Astrocyte (in vitro differentiated cells and primary cell): ENCODE measurements at regions not wholly inside any gene's neighbourhood (a gene's known extent, or its start where the extent isn't known, plus 50 kb on each side); places are given as distances from the start of the nearest gene placed in this dataset.

Source experiments
- DNase-seq: peaks from one replicate; pipeline ENCODE4 v3.0.0-alpha.2; 2010; ENCODE audit warnings: low read depth
- FAIRE-seq: peaks from 2 replicates; lab custom pipeline; 2011; peaks lifted over from hg19 to GRCh38; lab: Jason Lieb, UNC
- H2AFZ ChIP-seq: 2 replicates; pipeline ENCODE4 v1.6.0; 2012; ENCODE audit warnings: low read depth, low read length, inconsistent platforms
- H3K27ac ChIP-seq: 2 replicates; pipeline ENCODE4 v1.5.1; 2011; ENCODE audit warnings: low read depth, low read length, inconsistent platforms
- H3K27me3 ChIP-seq: 2 replicates; pipeline ENCODE4 v1.6.0; 2011; ENCODE audit warnings: low read length, inconsistent platforms; ENCODE audit not compliant: insufficient read depth
- H3K36me3 ChIP-seq: 2 replicates; pipeline ENCODE4 v1.5.1; 2011; ENCODE audit warnings: low read length, inconsistent platforms; ENCODE audit not compliant: insufficient read depth
- H3K4me1 ChIP-seq: 2 replicates; pipeline ENCODE4 v1.5.1; 2011; ENCODE audit warnings: low read length, inconsistent platforms; ENCODE audit not compliant: insufficient read depth
- H3K4me2 ChIP-seq: 2 replicates; pipeline ENCODE4 v1.6.0; 2012; ENCODE audit warnings: low read length, inconsistent platforms
- H3K4me3 ChIP-seq: 2 replicates; pipeline ENCODE4 v1.5.1; 2011; ENCODE audit warnings: low read depth, mild to moderate bottlenecking, low read length, inconsistent platforms; ENCODE audit not compliant: insufficient read depth
- H3K79me2 ChIP-seq: 2 replicates; pipeline ENCODE4 v1.6.0; 2012; ENCODE audit warnings: mild to moderate bottlenecking, low read length, inconsistent platforms; ENCODE audit not compliant: insufficient read depth
- H3K9ac ChIP-seq: 2 replicates; pipeline ENCODE4 v1.6.0; 2012; ENCODE audit warnings: mild to moderate bottlenecking, low read length, inconsistent platforms
- H3K9me3 ChIP-seq: 2 replicates; pipeline ENCODE4 v1.5.1; 2012; ENCODE audit warnings: low read depth, mild to moderate bottlenecking, low read length, inconsistent platforms; ENCODE audit not compliant: insufficient read depth
- H4K20me1 ChIP-seq: 2 replicates; pipeline ENCODE4 v1.6.0; 2012; ENCODE audit warnings: low read length, inconsistent platforms; ENCODE audit not compliant: insufficient read depth
- H3K27ac Mint-ChIP-seq: one replicate; pipeline ENCODE4 v1.8.0; 2021; ENCODE audit warnings: mild to moderate bottlenecking, mixed read lengths; ENCODE audit not compliant: unreplicated experiment
- H3K27me3 Mint-ChIP-seq: one replicate; pipeline ENCODE4 v1.8.0; 2021; ENCODE audit warnings: low read depth, mixed read lengths; ENCODE audit not compliant: unreplicated experiment
- H3K36me3 Mint-ChIP-seq: one replicate; pipeline ENCODE4 v1.8.0; 2021; ENCODE audit warnings: low read depth, mixed read lengths; ENCODE audit not compliant: unreplicated experiment
- H3K4me1 Mint-ChIP-seq: one replicate; pipeline ENCODE4 v1.8.0; 2021; ENCODE audit warnings: low read depth, mixed read lengths; ENCODE audit not compliant: unreplicated experiment
- H3K4me3 Mint-ChIP-seq: one replicate; pipeline ENCODE4 v1.8.0; 2021; ENCODE audit warnings: mild to moderate bottlenecking, moderate library complexity, mixed read lengths; ENCODE audit not compliant: unreplicated experiment
- H3K9me3 Mint-ChIP-seq: one replicate; pipeline ENCODE4 v1.8.0; 2021; ENCODE audit warnings: mild to moderate bottlenecking, mixed read lengths; ENCODE audit not compliant: unreplicated experiment
- EZH2 ChIP-seq: IDR thresholded peaks from 2 replicates; pipeline ENCODE4 v1.6.1; 2012; ENCODE audit warnings: mild to moderate bottlenecking, low read length, inconsistent platforms; ENCODE audit not compliant: insufficient read depth
- TF ChIP-seq, protein P1 (sequence below): IDR thresholded peaks from 2 replicates; pipeline ENCODE4 v1.5.1; 2011; ENCODE audit warnings: low read depth, mild to moderate bottlenecking, inconsistent platforms, low read length, moderate library complexity; ENCODE audit not compliant: insufficient read depth

DNA sequence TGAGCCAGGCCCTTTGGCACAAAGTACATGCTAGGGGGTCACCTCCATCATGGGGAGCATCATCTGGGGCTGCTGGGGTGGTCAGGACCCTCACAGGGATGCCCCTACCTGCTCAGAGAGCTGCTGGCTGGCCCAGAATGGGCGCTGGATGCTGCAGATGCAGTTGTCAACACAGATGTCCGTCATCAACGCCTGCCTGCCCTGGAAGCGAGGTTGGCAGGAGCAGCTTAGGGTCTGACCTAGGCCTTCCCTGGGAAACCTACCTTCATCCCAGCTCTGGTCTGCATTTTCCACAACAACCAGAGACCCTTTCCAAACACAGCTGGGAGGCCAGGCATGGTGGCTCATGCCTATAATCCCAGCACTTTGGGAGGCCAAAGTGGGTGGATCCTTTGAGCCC lies 88.0 kb downstream of the EDN3 start:
- Histone ChIP-seq H2AFZ (no peak overlapping the region), H3K4me2 (no peak overlapping the region), H3K4me1 (no peaks in the 10 kb centered on the region), H3K9me3 (peaks cover 2% of the 10 kb centered on the region), H3K9ac (no peak overlapping the region), H3K36me3 (no peaks in the 10 kb centered on the region), H3K27me3 (no peaks in the 10 kb centered on the region), H3K4me3 (no peak overlapping the region), H4K20me1 (no peaks in the 10 kb centered on the region), H3K79me2 (no peaks in the 10 kb centered on the region), H3K27ac (no peak overlapping the region)
- H3K4me1 Mint-ChIP-seq: peaks cover 7% of the 10 kb centered on the region
- TF ChIP-seq EZH2: no peak
- TF ChIP-seq, protein P1, sequence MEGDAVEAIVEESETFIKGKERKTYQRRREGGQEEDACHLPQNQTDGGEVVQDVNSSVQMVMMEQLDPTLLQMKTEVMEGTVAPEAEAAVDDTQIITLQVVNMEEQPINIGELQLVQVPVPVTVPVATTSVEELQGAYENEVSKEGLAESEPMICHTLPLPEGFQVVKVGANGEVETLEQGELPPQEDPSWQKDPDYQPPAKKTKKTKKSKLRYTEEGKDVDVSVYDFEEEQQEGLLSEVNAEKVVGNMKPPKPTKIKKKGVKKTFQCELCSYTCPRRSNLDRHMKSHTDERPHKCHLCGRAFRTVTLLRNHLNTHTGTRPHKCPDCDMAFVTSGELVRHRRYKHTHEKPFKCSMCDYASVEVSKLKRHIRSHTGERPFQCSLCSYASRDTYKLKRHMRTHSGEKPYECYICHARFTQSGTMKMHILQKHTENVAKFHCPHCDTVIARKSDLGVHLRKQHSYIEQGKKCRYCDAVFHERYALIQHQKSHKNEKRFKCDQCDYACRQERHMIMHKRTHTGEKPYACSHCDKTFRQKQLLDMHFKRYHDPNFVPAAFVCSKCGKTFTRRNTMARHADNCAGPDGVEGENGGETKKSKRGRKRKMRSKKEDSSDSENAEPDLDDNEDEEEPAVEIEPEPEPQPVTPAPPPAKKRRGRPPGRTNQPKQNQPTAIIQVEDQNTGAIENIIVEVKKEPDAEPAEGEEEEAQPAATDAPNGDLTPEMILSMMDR: no peak
- H3K27me3 Mint-ChIP-seq: peaks cover 32% of the 10 kb centered on the region
- H3K36me3 Mint-ChIP-seq: no peaks in the 10 kb centered on the region
- no peak overlapping the region for H3K27ac Mint-ChIP-seq
- peaks cover 5% of the 10 kb centered on the region for H3K9me3 Mint-ChIP-seq
- DNase-seq (no peak), FAIRE-seq (no peak)
- H3K4me3 Mint-ChIP-seq: no peak overlapping the region

DNA sequence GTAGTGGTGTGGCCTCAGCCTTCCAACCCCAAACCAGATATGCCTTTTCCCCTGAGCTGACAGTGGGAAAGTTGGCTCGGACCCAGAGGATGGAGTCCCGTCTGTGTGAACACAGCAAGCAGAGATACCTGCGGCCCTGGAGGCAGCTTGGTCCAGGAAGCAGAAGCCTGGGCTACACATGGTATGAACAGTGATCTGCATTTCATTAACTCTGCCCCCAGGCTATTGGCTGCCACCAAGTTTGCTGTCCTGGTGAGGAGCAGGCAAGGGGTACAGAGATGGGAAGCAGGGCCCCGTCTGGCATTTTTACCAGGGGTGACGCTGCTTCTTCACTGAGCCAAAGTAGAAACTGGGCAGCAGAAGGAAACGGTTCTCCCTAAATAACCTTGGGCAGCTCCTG lies 90.0 kb downstream of the EDN3 start:
- no peaks in the 10 kb centered on the region for H3K36me3 Mint-ChIP-seq

DNA sequence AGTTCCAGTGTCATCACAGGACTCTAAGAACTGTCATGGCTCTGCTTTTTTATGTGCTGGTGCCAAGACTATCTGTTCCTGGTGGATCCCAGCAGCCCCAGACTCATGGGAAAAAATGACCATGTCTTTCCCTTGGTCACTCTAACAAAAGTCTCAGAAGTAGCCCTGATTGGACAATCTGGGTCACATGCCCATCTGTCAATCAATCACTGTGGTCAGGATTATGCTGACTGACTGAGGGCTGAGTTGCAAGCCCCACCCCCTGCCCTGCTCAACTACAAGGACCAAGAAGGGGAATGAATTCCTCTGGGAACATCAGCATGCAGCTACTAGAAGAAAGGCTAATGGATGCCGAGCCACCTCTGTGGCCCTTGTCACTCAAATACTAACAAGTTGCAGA lies 91.6 kb downstream of the EDN3 start:
- Histone ChIP-seq H2AFZ (no peak overlapping the region), H3K27ac (no peak overlapping the region), H3K4me2 (no peak overlapping the region), H3K4me3 (no peak overlapping the region), H3K79me2 (no peaks in the 10 kb centered on the region), H3K9me3 (peaks cover 2% of the 10 kb centered on the region), H3K9ac (no peak overlapping the region), H3K36me3 (no peaks in the 10 kb centered on the region), H3K27me3 (no peaks in the 10 kb centered on the region), H4K20me1 (no peaks in the 10 kb centered on the region), H3K4me1 (no peaks in the 10 kb centered on the region)
- Mint-ChIP-seq H3K4me3 (no peak overlapping the region), H3K9me3 (peaks cover 5% of the 10 kb centered on the region), H3K4me1 (peaks cover 3% of the 10 kb centered on the region), H3K27ac (no peak overlapping the region), H3K36me3 (no peaks in the 10 kb centered on the region), H3K27me3 (peaks cover 38% of the 10 kb centered on the region)
- FAIRE-seq (no peak), DNase-seq (no peak)
- TF ChIP-seq, protein P1: no peak
- TF ChIP-seq EZH2: no peak

More for the DNA sequence above, 90.0 kb downstream of the EDN3 start:
- Histone ChIP-seq H3K9ac (no peak overlapping the region), H3K9me3 (peaks cover 2% of the 10 kb centered on the region), H3K4me1 (no peaks in the 10 kb centered on the region), H3K27ac (no peak overlapping the region), H4K20me1 (no peaks in the 10 kb centered on the region), H3K4me3 (no peak overlapping the region), H3K79me2 (no peaks in the 10 kb centered on the region), H3K36me3 (no peaks in the 10 kb centered on the region), H3K27me3 (no peaks in the 10 kb centered on the region), H3K4me2 (no peak overlapping the region), H2AFZ (no peak overlapping the region)
- DNase-seq (no peak), FAIRE-seq (no peak)
- Mint-ChIP-seq H3K27me3 (peaks cover 42% of the 10 kb centered on the region), H3K4me3 (no peak overlapping the region), H3K27ac (no peak overlapping the region), H3K4me1 (peaks cover 7% of the 10 kb centered on the region), H3K9me3 (peaks cover 5% of the 10 kb centered on the region)
- TF ChIP-seq, protein P1: no peak
- TF ChIP-seq EZH2: no peak
